Stimulated activated CD8-positive, alpha-beta memory T cell treated with anti-CD3 and anti-CD28 coated beads, Interleukin-2, amount 100 ng/mL, for 48 hours (primary cell): ENCODE measurements at regions not wholly inside any gene's neighbourhood (a gene's known extent, or its start where the extent isn't known, plus 50 kb on each side); places are given as distances from the start of the nearest gene placed in this dataset.
"Not testable (repeated sequence)": the region's sequence is repeated elsewhere in the genome, so short reads cannot be mapped to it uniquely, and the experiment has no call there.

Source experiments
- DNase-seq, 2 donors: peaks; one replicate each; pipeline ENCODE4 v3.0.0-alpha.2; 2020; ENCODE audit warnings: low read depth in 2 of 2

GRCh38 chr9:6160579-6160978, 55.0 kb upstream of the IL33 start:
- DNase-seq: no peak

DNA sequence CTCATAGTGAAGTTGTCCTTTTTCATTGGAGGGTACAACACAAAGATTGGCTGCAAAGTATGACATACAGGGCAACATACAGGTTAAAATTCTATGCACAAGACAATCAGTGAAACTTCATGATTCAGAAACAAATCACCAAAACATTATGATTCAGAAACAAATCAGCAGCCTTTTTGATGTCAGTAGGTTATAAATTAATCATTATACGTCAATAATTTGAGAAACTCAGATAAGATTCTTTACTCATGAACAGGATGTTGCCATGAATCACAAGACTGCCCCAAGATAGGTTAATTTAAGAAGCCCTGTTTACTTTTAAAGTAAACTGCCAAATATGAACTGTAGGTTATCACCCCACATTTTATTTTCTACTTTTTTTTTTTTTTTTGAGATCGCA, 62.2 kb upstream of the IL33 start:
- DNase-seq: no peak

- no peak for DNase-seq
These were observed 62.8 kb upstream of the IL33 start for GRCh38 chr9:6152788-6153187.

DNA sequence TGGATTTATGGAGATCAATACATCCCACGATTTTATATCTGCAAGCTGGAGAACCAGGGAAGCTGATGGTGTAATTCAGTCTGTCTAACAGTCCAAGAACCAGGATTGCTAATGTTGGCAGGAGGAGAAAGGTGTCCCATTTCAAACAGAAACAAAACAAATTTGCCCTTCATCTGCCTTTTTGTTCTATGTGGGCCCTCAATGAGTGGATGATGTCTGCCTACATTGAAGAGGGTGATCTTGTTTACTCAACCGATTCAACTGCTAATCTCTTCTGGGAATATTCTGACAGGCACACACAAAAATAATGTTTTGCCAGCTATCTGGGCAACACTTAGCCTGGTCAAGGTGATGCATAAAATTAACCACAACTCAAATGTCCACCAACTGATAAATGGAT, 65.1 kb upstream of the IL33 start:
- no peak for DNase-seq

DNA sequence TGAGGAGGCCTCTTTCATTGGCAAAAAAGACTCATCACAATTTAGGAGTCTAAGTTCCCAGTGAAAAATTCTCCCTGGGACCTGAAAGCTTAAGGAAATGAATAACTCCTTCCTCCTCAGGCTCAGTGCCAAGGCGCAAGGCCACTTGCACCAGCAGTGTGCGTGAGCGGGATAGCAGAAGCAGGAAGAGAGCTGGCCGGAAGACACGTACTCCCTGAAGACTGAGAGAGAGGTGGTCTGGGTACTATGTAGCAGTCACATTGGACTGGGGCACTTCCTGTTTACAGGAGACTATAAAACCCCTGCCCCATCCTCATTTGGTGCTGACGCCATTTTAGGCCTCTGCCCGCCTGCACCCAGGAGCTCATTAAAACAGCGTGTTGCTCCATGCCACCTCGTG, 66.3 kb upstream of the IL33 start:
- DNase-seq: no peak

GRCh38 chr9:6147846-6148245, 67.8 kb upstream of the IL33 start:
- no peak for DNase-seq

GRCh38 chr9:6144947-6145346, 70.7 kb upstream of the IL33 start:
- DNase-seq: no peak

GRCh38 chr9:6142799-6143454, 72.7 kb upstream of the IL33 start:
- no peak for DNase-seq

DNA sequence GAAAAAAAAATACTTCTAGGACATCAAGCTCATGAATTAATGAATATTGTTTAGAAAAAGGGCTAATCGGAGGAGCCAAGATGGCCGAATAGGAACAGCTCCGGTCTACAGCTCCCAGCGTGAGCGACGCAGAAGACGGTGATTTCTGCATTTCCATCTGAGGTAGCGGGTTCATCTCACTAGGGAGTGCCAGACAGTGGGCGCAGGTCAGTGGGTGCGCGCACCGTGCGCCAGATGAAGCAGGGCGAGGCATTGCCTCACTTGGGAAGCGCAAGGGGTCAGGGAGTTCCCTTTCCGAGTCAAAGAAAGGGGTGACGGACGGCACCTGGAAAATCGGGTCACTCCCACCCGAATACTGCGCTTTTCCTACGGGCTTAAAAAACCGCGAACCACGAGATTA, 79.8 kb upstream of the IL33 start:
- DNase-seq: not testable (repeated sequence)

DNA sequence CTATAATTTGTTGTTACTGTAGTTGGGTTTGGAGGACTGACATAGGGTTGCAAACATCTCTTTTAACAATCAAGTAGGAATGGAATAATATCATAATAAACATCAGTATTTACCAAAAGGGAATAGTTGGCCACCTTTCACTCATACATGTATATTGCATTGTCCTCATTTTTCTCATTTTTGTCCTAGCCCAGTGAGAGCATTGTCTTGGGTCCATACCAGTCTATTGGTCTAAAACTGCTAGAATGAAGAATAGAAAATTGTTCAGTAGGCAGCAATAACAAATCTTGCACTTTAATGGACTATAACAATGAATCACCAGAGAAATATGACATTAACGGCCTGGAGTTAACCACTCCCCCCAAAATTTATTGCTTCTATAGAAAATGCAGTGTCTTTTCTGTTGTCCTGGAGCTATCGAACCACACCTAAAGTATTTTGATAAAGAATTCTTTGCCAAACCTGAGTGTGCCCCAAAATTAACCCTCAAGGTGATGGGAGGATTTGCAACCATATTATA, 80.9 kb upstream of the IL33 start:
- DNase-seq: no peak

DNA sequence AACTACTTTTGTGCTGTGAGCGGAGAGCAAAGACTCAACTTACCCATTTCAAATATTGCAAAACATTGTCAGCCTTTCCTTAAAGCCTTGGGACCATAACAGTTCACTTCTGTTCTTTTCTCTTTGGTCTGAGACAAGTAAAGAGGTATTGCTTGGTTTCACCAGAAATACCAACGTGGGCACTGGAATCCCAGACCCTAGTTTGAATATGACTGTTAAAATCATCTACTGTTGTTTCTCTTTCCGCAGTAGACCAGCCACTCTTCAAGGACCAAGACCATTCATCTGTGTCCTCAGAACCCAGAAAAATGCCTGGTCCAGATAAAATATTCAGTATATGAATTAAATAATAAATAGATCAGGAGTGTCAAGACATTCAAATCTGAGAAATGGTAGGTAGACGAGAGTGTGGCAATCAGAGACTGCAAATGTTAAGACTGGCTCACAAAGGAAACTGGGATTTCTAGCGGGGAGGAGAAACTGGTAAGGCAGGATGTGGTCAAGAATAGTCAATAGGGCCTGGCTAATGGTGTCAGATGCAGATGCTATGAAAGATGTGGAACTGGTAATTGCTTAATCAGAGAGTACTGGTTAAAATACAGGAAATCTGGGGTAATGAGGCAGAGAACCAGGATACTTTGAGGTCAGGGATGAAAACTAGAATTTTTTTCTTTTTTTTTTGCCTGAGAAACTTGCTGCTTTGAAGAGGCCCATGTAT, 82.1 kb upstream of the IL33 start:
- DNase-seq: no peak

- no peak for DNase-seq
These were observed 83.0 kb upstream of the IL33 start for GRCh38 chr9:6132650-6133049.

- no peak for DNase-seq
These were observed 87.6 kb upstream of the IL33 start for GRCh38 chr9:6128030-6128429.

GRCh38 chr9:6126377-6126776, 89.2 kb upstream of the IL33 start:
- DNase-seq: no peak

DNA sequence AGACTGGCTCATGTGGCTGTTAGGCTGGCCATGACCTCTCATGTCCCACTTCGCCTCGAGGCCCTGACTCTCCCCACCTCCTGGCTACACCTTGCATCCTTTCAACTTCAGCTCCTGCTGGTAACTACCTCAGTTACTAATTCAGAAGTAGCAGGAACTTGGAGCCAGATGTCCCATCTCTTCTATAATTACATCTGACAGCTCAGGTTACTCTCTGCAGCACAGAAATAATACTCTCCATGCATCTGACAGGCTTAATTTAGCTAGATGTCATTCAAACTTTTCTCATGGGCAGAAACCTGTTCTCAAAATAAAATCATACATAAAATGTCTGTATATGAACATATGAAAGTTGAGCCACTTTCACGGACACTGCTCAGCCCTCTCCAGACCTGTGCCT, 92.2 kb upstream of the IL33 start:
- DNase-seq: no peak

DNA sequence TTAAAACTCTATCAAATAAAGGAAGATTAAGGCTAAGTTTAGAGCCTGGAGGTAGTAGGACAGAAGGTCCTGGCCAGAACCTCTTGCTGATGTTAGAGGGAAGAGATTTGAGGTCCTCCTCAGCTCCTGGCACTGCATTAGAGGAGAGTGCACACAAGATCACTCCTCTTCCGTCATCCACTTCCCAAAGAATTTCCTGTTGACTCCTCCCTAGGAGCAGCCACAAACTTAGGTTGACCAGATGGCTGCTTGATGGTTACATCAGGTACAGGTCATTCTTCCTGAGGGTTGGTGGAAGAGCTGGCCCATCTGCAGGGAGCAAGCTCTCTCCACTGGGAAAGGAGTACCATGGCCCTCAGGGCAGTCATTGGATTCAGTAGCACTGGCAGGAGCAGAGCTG, 93.9 kb upstream of the IL33 start:
- no peak for DNase-seq

- DNase-seq: no peak
These were observed 99.0 kb upstream of the RANBP6 start for GRCh38 chr9:6114424-6114823.

DNA sequence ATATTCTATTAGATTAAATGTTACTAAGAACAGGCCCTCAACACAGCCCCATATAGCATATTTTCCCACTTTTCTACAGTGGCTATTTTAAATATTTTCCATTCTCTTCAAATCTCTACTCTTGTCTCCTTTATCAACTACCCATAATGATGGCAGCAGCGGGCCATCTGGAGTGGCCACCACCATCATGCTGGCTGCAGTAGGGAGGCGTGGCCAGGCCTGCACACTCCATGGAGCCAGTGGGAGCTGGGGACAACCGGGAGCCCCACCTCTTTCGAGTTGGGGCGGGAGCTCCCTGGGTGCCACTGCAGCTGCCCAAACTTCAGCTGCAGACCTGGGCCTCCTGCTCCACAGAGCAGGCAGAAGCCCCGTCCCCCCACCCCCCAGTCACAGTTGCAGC, 98.4 kb upstream of the RANBP6 start:
- no peak for DNase-seq

DNA sequence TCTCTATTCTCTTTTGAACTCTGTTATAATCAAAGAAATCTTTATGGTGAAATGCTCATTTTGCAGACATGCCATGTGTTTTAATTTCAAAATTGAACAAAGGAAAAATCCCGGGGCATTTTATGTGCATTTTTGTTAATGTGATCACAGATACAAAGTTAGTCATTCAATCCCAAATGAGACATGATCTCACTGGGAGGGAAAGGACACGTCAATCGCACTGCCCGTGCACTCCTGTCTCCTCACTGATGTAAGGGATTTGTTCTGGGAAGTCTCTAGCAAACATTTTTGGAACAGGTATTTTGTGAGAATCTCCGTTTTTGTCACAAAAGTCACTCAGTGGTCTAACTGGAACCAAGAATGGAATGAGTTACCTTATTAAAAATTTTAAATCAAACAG, 97.9 kb upstream of the RANBP6 start:
- no peak for DNase-seq

- no peak for DNase-seq
These were observed 94.6 kb upstream of the RANBP6 start for GRCh38 chr9:6109986-6110385.

DNA sequence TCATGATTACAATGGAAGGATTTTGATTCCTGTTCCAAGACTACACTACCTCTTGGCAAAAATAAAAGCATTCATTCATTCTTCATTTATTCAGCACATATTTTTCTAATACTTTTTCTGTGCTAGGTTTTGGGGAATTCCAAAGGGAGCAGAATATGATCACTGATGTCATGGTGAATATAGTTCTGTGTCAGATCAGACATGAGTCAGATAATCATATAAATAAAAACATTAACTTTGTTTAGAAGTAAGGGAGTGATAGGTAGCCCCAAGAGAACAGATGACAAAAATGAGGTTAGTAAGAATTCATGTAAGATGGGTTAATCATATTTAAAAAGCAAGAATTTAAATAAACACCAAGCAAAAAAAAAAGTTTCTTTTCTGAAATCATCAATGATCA, 94.1 kb upstream of the RANBP6 start:
- no peak for DNase-seq

DNA sequence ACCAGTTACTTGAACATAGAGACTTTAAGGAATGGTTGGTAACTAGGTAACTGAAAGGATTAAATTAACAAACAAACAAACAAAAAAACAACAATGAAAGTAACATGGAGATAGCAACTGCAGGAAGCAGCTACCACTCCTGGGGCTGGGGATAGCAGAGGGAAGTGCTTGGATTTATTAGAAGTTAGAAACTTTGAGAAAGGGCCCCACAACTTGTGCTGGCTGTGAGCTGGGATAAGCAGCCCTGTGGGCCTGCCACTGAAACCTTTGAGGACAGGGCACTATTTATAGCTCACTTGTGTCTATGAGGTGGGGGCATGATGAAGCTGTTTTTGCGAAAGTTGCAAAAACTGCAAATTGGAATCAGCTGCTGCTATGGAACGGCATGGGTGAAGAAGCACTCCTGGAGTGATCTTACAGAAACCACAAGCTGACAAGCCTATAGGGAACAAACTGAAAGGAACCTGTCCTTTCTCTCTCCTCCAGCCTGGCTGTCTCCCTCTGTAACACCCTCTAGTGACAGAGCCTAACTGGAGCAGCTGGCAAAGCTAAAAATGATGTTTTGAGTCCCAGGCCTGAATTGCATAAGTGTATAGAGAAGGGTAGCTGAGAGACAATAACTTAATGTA, 91.4 kb upstream of the RANBP6 start:
- DNase-seq: no peak

GRCh38 chr9:6105738-6106137, 90.3 kb upstream of the RANBP6 start:
- no peak for DNase-seq
